ENCODE measurements at regions not wholly inside any gene's neighbourhood (a gene's known extent, or its start where the extent isn't known, plus 50 kb on each side); places are given as distances from the start of the nearest gene placed in this dataset.
A peak's percentile ranks its signal among the peaks of the same experiment; 100 is the strongest.

GRCh38 chr13:99859178-99860177 is 112.1 kb downstream of the ZIC5 start:
- DNase-seq: peak; percentile 66 to 67

- no peak for DNase-seq
Measured at GRCh38 chr13:99857738-99858137, 113.8 kb downstream of the ZIC5 start.

GRCh38 chr13:99855526-99856420 is 115.8 kb downstream of the ZIC5 start:
- DNase-seq: no peak

- DNase-seq: no peak
Measured at GRCh38 chr13:99854366-99854765, 117.2 kb downstream of the ZIC5 start.

- no peak for DNase-seq
Measured at GRCh38 chr13:99847318-99847750, 124.2 kb downstream of the ZIC5 start.

GRCh38 chr13:99845161-99845874 is 126.2 kb downstream of the ZIC5 start:
- no peak for DNase-seq

GRCh38 chr13:99844421-99844820 is 127.1 kb downstream of the ZIC5 start:
- no peak for DNase-seq

- DNase-seq: no peak
Measured at GRCh38 chr13:99843872-99844271, 127.7 kb downstream of the ZIC5 start.

- DNase-seq: no peak
Measured at GRCh38 chr13:99842405-99842804, 129.2 kb downstream of the ZIC5 start.

- no peak for DNase-seq
Measured at GRCh38 chr13:99836291-99836690, 135.3 kb downstream of the ZIC5 start.

GRCh38 chr13:99835442-99835841 is 136.1 kb downstream of the ZIC5 start:
- DNase-seq: no peak

GRCh38 chr13:99834246-99834645 is 137.3 kb downstream of the ZIC5 start:
- no peak for DNase-seq

GRCh38 chr13:99832347-99832746 is 139.2 kb downstream of the ZIC5 start:
- no peak for DNase-seq

GRCh38 chr13:99830931-99831330 is 140.6 kb downstream of the ZIC5 start:
- DNase-seq: no peak

- DNase-seq: no peak
Measured at GRCh38 chr13:99829593-99830239, 141.9 kb downstream of the ZIC5 start.

- no peak for DNase-seq
Measured at GRCh38 chr13:99829161-99829560, 142.4 kb downstream of the ZIC5 start.

GRCh38 chr13:99828735-99829134 is 142.8 kb downstream of the ZIC5 start:
- no peak for DNase-seq

GRCh38 chr13:99828123-99828522 is 143.4 kb downstream of the ZIC5 start:
- no peak for DNase-seq

- no peak for DNase-seq
Measured at GRCh38 chr13:99827011-99827772, 144.4 kb downstream of the ZIC5 start.

GRCh38 chr13:99823961-99824360 is 147.6 kb downstream of the ZIC5 start:
- no peak for DNase-seq

- DNase-seq: no peak
Measured at GRCh38 chr13:99822820-99823219, 148.7 kb downstream of the ZIC5 start.

- no peak for DNase-seq
Measured at GRCh38 chr13:99821741-99822140, 149.8 kb downstream of the ZIC5 start.

Measured in stimulated activated CD4-positive, alpha-beta T cell treated with anti-CD3 and anti-CD28 coated beads, Interleukin-2, amount 100 ng/mL, for 48 hours (primary cell).